Fibroblast of lung (primary cell): ENCODE measurements at regions not wholly inside any gene's neighbourhood (a gene's known extent, or its start where the extent isn't known, plus 50 kb on each side); places are given as distances from the start of the nearest gene placed in this dataset.

ENCODE experiments used
- DNase-seq, 2 donors: peaks; one replicate each; pipeline versions ENCODE4 v3.0.0 to v3.0.0-alpha.2; 2010; ENCODE audit warnings: low read depth in 2 of 2
- H2AFZ ChIP-seq: 2 replicates; pipeline ENCODE4 v1.5.1; 2012; ENCODE audit warnings: low read length, control low read depth, inconsistent platforms
- H3K27ac ChIP-seq: 2 replicates; pipeline ENCODE4 v1.5.1; 2011; ENCODE audit warnings: low read length, control low read depth; ENCODE audit not compliant: insufficient read depth
- H3K27me3 ChIP-seq: 2 replicates; pipeline ENCODE4 v1.5.1; 2011; ENCODE audit warnings: mild to moderate bottlenecking, low read length; ENCODE audit not compliant: control insufficient read depth, insufficient read depth
- H3K36me3 ChIP-seq: 2 replicates; pipeline ENCODE4 v1.5.1; 2011; ENCODE audit warnings: low read length; ENCODE audit not compliant: control insufficient read depth, insufficient read depth
- H3K4me1 ChIP-seq: 2 replicates; pipeline ENCODE4 v1.5.1; 2011; ENCODE audit warnings: low read length; ENCODE audit not compliant: control insufficient read depth, insufficient read depth; ENCODE audit errors: extremely low read depth
- H3K4me2 ChIP-seq: 2 replicates; pipeline ENCODE4 v1.5.1; 2011; ENCODE audit warnings: low read length, control low read depth; ENCODE audit not compliant: insufficient read depth; ENCODE audit errors: extremely low read depth
- H3K4me3 ChIP-seq, 4 experiments: fragments of 200-600 bp in 1 of 4; sonication (generic) in 1 of 4; replicated peaks in 1 of 4; 2 replicates each; pipeline ENCODE4 v1.5.1; 2011 to 2016; ENCODE audit warnings: low read length in 4 of 4, low read depth in 3 of 4, mild to moderate bottlenecking in 3 of 4, control low read depth in 2 of 4, inconsistent platforms in 1 of 4, mixed read lengths in 1 of 4; ENCODE audit not compliant: insufficient read depth in 1 of 4; ENCODE audit errors: control extremely low read depth in 1 of 4
- H3K79me2 ChIP-seq: 2 replicates; pipeline ENCODE4 v1.5.1; 2012; ENCODE audit warnings: mild to moderate bottlenecking, low read length, inconsistent platforms; ENCODE audit not compliant: control insufficient read depth, insufficient read depth
- H3K9ac ChIP-seq: 2 replicates; pipeline ENCODE4 v1.5.1; 2011; ENCODE audit warnings: mild to moderate bottlenecking, low read length, control low read depth; ENCODE audit not compliant: insufficient read depth
- H3K9me3 ChIP-seq: 2 replicates; pipeline ENCODE4 v1.5.1; 2012; ENCODE audit warnings: low read depth, low read length; ENCODE audit not compliant: control insufficient read depth, insufficient read depth
- H4K20me1 ChIP-seq: 2 replicates; pipeline ENCODE4 v1.5.1; 2011; ENCODE audit warnings: low read length; ENCODE audit not compliant: control insufficient read depth, insufficient read depth; ENCODE audit errors: extremely low read depth
- CTCF ChIP-seq, 2 donors: IDR thresholded peaks in 1 of 2; conservative IDR thresholded peaks in 1 of 2; 1 replicate in 1 of 2; 2 replicates in 1 of 2; pipeline ENCODE4 v1.5.1; 2011 to 2012; ENCODE audit warnings: low read length in 2 of 2, control low read depth in 1 of 2, inconsistent platforms in 1 of 2, low read depth in 1 of 2, mild to moderate bottlenecking in 1 of 2
- EZH2 ChIP-seq: IDR thresholded peaks from 2 replicates; pipeline ENCODE4 v1.5.1; 2012; ENCODE audit warnings: low read length, control low read depth, mild to moderate bottlenecking; ENCODE audit errors: missing control alignments

GRCh38 chr5:128687930-128688329 is 149.9 kb upstream of the FBN2 start:
- Histone ChIP-seq H3K27ac (no peak overlapping the region), H4K20me1 (no peaks in the 10 kb centered on the region), H3K4me1 (no peaks in the 10 kb centered on the region), H3K9ac (no peak overlapping the region), H3K9me3 (no peaks in the 10 kb centered on the region), H2AFZ (no peak overlapping the region), H3K4me2 (no peak overlapping the region), H3K27me3 (no peaks in the 10 kb centered on the region), H3K4me3 (no peak overlapping the region), H3K36me3 (no peaks in the 10 kb centered on the region), H3K79me2 (no peaks in the 10 kb centered on the region)
- DNase-seq, result no peak
- TF ChIP-seq CTCF (conservative IDR thresholded peaks at IDR 0.05 in 1 of 2, IDR thresholded peaks at IDR 0.05 in 1 of 2; ENCODE audit: low read depth in 1 of 2, low read length in 2 of 2) (no peak), EZH2 (no peak)

- Histone ChIP-seq H3K9ac (no peak overlapping the region), H3K79me2 (no peaks in the 10 kb centered on the region), H3K4me3 (no peak overlapping the region), H3K27ac (no peak overlapping the region), H3K9me3 (no peaks in the 10 kb centered on the region), H3K27me3 (no peaks in the 10 kb centered on the region), H2AFZ (no peak overlapping the region), H4K20me1 (no peaks in the 10 kb centered on the region), H3K36me3 (no peaks in the 10 kb centered on the region), H3K4me1 (no peaks in the 10 kb centered on the region), H3K4me2 (no peak overlapping the region)
- TF ChIP-seq CTCF (conservative IDR thresholded peaks at IDR 0.05 in 1 of 2, IDR thresholded peaks at IDR 0.05 in 1 of 2; ENCODE audit: low read depth in 1 of 2, low read length in 2 of 2), result no peak
- TF ChIP-seq EZH2, result no peak
- DNase-seq, result peak in 1 of 2 donors; percentile 23
Measured at GRCh38 chr5:128693764-128694163, 155.7 kb upstream of the FBN2 start.

GRCh38 chr5:128695791-128696530 is 157.9 kb upstream of the FBN2 start:
- DNase-seq, result peak in 1 of 2 donors; percentile 35
- no peaks in the 10 kb centered on the region for H3K4me1 ChIP-seq

More at GRCh38 chr5:128695791-128696530, 157.9 kb upstream of the FBN2 start:
- no peaks in the 10 kb centered on the region for H3K27me3 ChIP-seq
- H3K4me2 ChIP-seq, result no peak overlapping the region
- H3K9me3 ChIP-seq, result no peaks in the 10 kb centered on the region
- TF ChIP-seq CTCF (conservative IDR thresholded peaks at IDR 0.05 in 1 of 2, IDR thresholded peaks at IDR 0.05 in 1 of 2; ENCODE audit: low read depth in 1 of 2, low read length in 2 of 2), result peak; percentile 26 to 55
- TF ChIP-seq EZH2, result no peak
- no peak overlapping the region for H3K4me3 ChIP-seq
- no peak overlapping the region for H3K27ac ChIP-seq
- H3K36me3 ChIP-seq, result no peaks in the 10 kb centered on the region
- no peak overlapping the region for H3K9ac ChIP-seq
- no peak overlapping the region for H2AFZ ChIP-seq
- H3K79me2 ChIP-seq, result no peaks in the 10 kb centered on the region
- no peaks in the 10 kb centered on the region for H4K20me1 ChIP-seq
